IMR-90 (cell line): ENCODE measurements at regions not wholly inside any gene's neighbourhood (a gene's known extent, or its start where the extent isn't known, plus 50 kb on each side); places are given as distances from the start of the nearest gene placed in this dataset.
A peak's percentile ranks its signal among the peaks of the same experiment; 100 is the strongest.

Source experiments
- ATAC-seq: fragments of 200-7000 bp; cut with Tn5 transposase; 2 replicates; pipeline ENCODE4 v1.9.1; 2020; ENCODE audit warnings: low read depth, mild to moderate bottlenecking, moderate library complexity
- BruUV-seq: library from RNA; stranded (reverse); fragments of 400-500 nt; replicated peaks from 2 replicates; lab custom pipeline; 2021; lab: Mats Ljungman, UMichigan
- CTCF ChIA-PET: fragments of 300-600 bp; formaldehyde crosslinking; extraction: SDS; loops from one replicate; lab custom pipeline; 2021; ENCODE audit warnings: antibody characterized with exemption; lab: Yijun Ruan, JAX
- POLR2A ChIA-PET: fragments of 300-600 bp; sonication (Branson Sonifier 250); formaldehyde crosslinking; loops from one replicate; lab custom pipeline; 2022; ENCODE audit warnings: antibody characterized with exemption; ENCODE audit not compliant: unreplicated experiment; lab: Charles Lee
- DNase-seq: peaks from one replicate; pipeline ENCODE4 v3.0.0; 2013
- H2AFZ ChIP-seq: replicated peaks from 2 replicates; pipeline ENCODE3; 2013; ENCODE audit warnings: low read length, mild to moderate bottlenecking; ENCODE audit not compliant: poor library complexity
- H2AK5ac ChIP-seq: 2 replicates; pipeline ENCODE4 v1.6.1; 2013; ENCODE audit warnings: low read depth, low read length, inconsistent platforms
- H2AK9ac ChIP-seq: replicated peaks from 2 replicates; pipeline ENCODE3; 2013; ENCODE audit warnings: mild to moderate bottlenecking, low read depth, low read length, moderate library complexity; ENCODE audit not compliant: poor library complexity
- H2BK120ac ChIP-seq: 2 replicates; pipeline ENCODE4 v1.6.1; 2013; ENCODE audit warnings: low read depth, low read length, inconsistent platforms
- H2BK15ac ChIP-seq: 3 replicates; pipeline ENCODE4 v1.6.1; 2013; ENCODE audit warnings: low read depth, low read length, inconsistent platforms
- H2BK20ac ChIP-seq: 2 replicates; pipeline ENCODE4 v1.6.1; 2013; ENCODE audit warnings: low read depth, mild to moderate bottlenecking, inconsistent platforms, low read length, moderate library complexity
- H2BK5ac ChIP-seq: 2 replicates; pipeline ENCODE4 v1.6.1; 2013; ENCODE audit warnings: mild to moderate bottlenecking, low read depth, low read length, inconsistent platforms; ENCODE audit not compliant: poor library complexity, severe bottlenecking
- H3K14ac ChIP-seq: replicated peaks from 2 replicates; pipeline ENCODE4 v1.6.1; 2013; ENCODE audit warnings: low read depth, low read length, inconsistent platforms
- H3K18ac ChIP-seq: 2 replicates; pipeline ENCODE4 v1.6.1; 2013; ENCODE audit warnings: low read depth, low read length, control low read depth
- H3K23ac ChIP-seq: 2 replicates; pipeline ENCODE4 v1.6.1; 2013; ENCODE audit warnings: low read depth, low read length, inconsistent platforms
- H3K27ac ChIP-seq: 2 replicates; pipeline ENCODE4 v1.5.1; 2013; ENCODE audit warnings: mild to moderate bottlenecking, control low read depth, low read length; ENCODE audit not compliant: insufficient read depth
- H3K27me3 ChIP-seq: 2 replicates; pipeline ENCODE4 v1.6.1; 2013; ENCODE audit warnings: low read length; ENCODE audit not compliant: control insufficient read depth, insufficient read depth
- H3K36me3 ChIP-seq: 2 replicates; pipeline ENCODE4 v1.6.1; 2013; ENCODE audit warnings: low read length, mixed read lengths; ENCODE audit not compliant: control insufficient read depth, insufficient read depth
- H3K4ac ChIP-seq: 2 replicates; pipeline ENCODE4 v1.6.1; 2013; ENCODE audit warnings: low read depth, low read length, inconsistent platforms
- H3K4me1 ChIP-seq: 2 replicates; pipeline ENCODE4 v1.6.1; 2013; ENCODE audit warnings: low read length, mixed read lengths; ENCODE audit not compliant: control insufficient read depth, insufficient read depth
- H3K4me2 ChIP-seq: 2 replicates; pipeline ENCODE4 v1.6.1; 2013; ENCODE audit warnings: low read depth, mild to moderate bottlenecking, control low read depth, low read length, moderate library complexity
- H3K4me3 ChIP-seq: 2 replicates; pipeline ENCODE4 v1.5.1; 2013; ENCODE audit warnings: low read depth, mild to moderate bottlenecking, control low read depth, low read length, moderate library complexity; ENCODE audit not compliant: insufficient read depth
- H3K56ac ChIP-seq: 2 replicates; pipeline ENCODE4 v1.6.1; 2013; ENCODE audit warnings: low read length, inconsistent platforms; ENCODE audit not compliant: insufficient read depth; ENCODE audit errors: extremely low read depth
- H3K79me1 ChIP-seq, 2 experiments: 2 replicates each; pipeline ENCODE4 v1.6.1; 2013; ENCODE audit warnings: low read length in 2 of 2, inconsistent platforms in 1 of 2, low read depth in 1 of 2
- H3K9ac ChIP-seq: 2 replicates; pipeline ENCODE4 v1.6.1; 2013; ENCODE audit warnings: low read depth, low read length, control low read depth
- H3K9me1 ChIP-seq: 2 replicates; pipeline ENCODE4 v1.6.1; 2013; ENCODE audit warnings: low read length, inconsistent platforms; ENCODE audit not compliant: insufficient read depth
- H3K9me3 ChIP-seq: 2 replicates; pipeline ENCODE4 v1.6.1; 2013; ENCODE audit warnings: low read length; ENCODE audit not compliant: control insufficient read depth, insufficient read depth
- H4K20me1 ChIP-seq: 2 replicates; pipeline ENCODE4 v1.6.1; 2013; ENCODE audit warnings: low read length, inconsistent platforms; ENCODE audit not compliant: insufficient read depth
- H4K5ac ChIP-seq: 2 replicates; pipeline ENCODE4 v1.6.1; 2013; ENCODE audit warnings: mild to moderate bottlenecking, low read depth, low read length, control low read depth
- H4K8ac ChIP-seq, 2 experiments: 2 replicates each; pipeline ENCODE4 v1.6.1; 2013; ENCODE audit warnings: low read depth in 2 of 2, low read length in 2 of 2, control low read depth in 1 of 2, inconsistent platforms in 1 of 2
- H4K91ac ChIP-seq: 2 replicates; pipeline ENCODE4 v1.6.1; 2013; ENCODE audit warnings: low read depth, low read length, inconsistent platforms; ENCODE audit not compliant: insufficient read depth
- MXI1 ChIP-seq: IDR thresholded peaks from 2 replicates; pipeline ENCODE4 v1.6.1; 2012; ENCODE audit warnings: low read depth, mild to moderate bottlenecking, low read length, moderate library complexity, borderline replicate concordance
- NFE2L2 ChIP-seq: fragments of 150-350 bp; IDR thresholded peaks from 2 replicates; pipeline ENCODE4 v1.6.1; 2016; ENCODE audit warnings: low read depth, mild to moderate bottlenecking, low read length
- RFX5 ChIP-seq: IDR thresholded peaks from 2 replicates; pipeline ENCODE4 v1.8.0; 2012; ENCODE audit warnings: low read depth, mild to moderate bottlenecking, low read length, moderate library complexity
- WGBS, 2 experiments: methylation state at CpG; one replicate each; pipeline versions ENCODE4 v1.1.5 to v1.1.7; 2013; ENCODE audit warnings: missing lambda C conversion rate in 2 of 2; ENCODE audit not compliant: insufficient read length in 1 of 2; ENCODE audit errors: extremely low coverage in 2 of 2; 5-methylcytosine and 5-hydroxymethylcytosine counted together
- dilution Hi-C: fragments of 300-500 bp; cut with HindIII; formaldehyde crosslinking; loops from one replicate; pipeline ENCODE4 v1.14.3; 2018; ENCODE audit warnings: low sequenced_read_pairs; ENCODE audit not compliant: unreplicated experiment
- in situ Hi-C: fragments of 300-500 bp; cut with MboI; formaldehyde crosslinking; loops from 3 replicates; pipeline ENCODE4 v1.14.3; 2019; ENCODE audit warnings: low sequenced_read_pairs, inconsistent platforms, mixed read lengths
- intact Hi-C: fragments of 100-400 bp; cut with micrococcal nuclease; formaldehyde crosslinking; loops from 2 replicates; pipeline ENCODE4 v1.10.0; 2022

DNA sequence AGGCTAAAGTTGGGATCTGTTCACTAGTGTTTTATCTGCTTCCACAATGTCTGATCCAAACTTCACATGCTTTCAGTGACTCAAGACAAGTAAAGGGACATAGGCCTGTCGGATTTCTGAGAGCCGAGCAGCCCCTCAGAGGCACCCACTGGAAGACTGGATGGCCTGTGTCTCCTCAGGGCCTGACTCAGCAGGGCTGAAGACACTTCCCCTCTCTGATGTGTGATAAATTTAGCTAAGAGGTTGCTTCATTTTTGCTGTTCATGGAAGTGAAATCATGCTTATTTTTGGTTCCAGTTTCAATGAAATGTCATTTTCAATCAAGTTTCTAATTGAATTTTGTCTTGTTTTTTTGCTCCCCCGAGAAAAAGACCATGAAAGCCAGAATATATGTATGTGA, 93.7 kb downstream of the MXRA5 start:
- Histone ChIP-seq H4K5ac (no peak overlapping the region), H2BK120ac (no peak overlapping the region), H4K20me1 (no peaks in the 10 kb centered on the region), H3K9me1 (no peaks in the 10 kb centered on the region), H4K91ac (no peak overlapping the region), H3K23ac (no peak overlapping the region), H3K79me1 (no peaks in the 10 kb centered on the region), H3K18ac (no peak overlapping the region), H3K9me3 (peaks cover 1% of the 10 kb centered on the region; the same call in 1 of the 2 replicates), H2BK5ac (no peak overlapping the region), H2AK9ac (no peak overlapping the region), H2AFZ (peak overlapping the region; percentile 61), H3K27me3 (no peaks in the 10 kb centered on the region), H3K4me1 (no peaks in the 10 kb centered on the region), H4K8ac (no peak overlapping the region), H3K4me2 (no peak overlapping the region), H2BK20ac (0 out of 2 replicates have a peak overlapping the region, but pooled peaks have one; percentile 14), H3K4me3 (no peak overlapping the region), H3K9ac (no peak overlapping the region), H2BK15ac (no peak overlapping the region), H3K36me3 (no peaks in the 10 kb centered on the region), H3K4ac (no peak overlapping the region), H3K56ac (no peak overlapping the region), H3K27ac (no peak overlapping the region), H3K14ac (0 out of 2 replicates have a peak overlapping the region, but pooled peaks have one; percentile 41), H2AK5ac (peak overlapping the region; percentile 28; the same call in 1 of the 2 replicates)
- TF ChIP-seq NFE2L2 (no peak), RFX5 (no peak), MXI1 (no peak)
- intact Hi-C loops: no loop called here
- no TSS peak for BruUV-seq
- no peak for ATAC-seq
- in situ Hi-C loops: no loop called here
- WGBS, 2 experiments: no CpG with 5 or more reads among the region's 3 CpGs
- ChIA-PET CTCF (no interaction called here), POLR2A (no interaction called here)
- dilution Hi-C loops: no loop called here
- DNase-seq: no peak
